ENCODE measurements at regions not wholly inside any gene's neighbourhood (a gene's known extent, or its start where the extent isn't known, plus 50 kb on each side); places are given as distances from the start of the nearest gene placed in this dataset.

- no peak for DNase-seq
Measured at GRCh38 chr12:77401064-77401769, 335.8 kb upstream of the E2F7 start.

DNA sequence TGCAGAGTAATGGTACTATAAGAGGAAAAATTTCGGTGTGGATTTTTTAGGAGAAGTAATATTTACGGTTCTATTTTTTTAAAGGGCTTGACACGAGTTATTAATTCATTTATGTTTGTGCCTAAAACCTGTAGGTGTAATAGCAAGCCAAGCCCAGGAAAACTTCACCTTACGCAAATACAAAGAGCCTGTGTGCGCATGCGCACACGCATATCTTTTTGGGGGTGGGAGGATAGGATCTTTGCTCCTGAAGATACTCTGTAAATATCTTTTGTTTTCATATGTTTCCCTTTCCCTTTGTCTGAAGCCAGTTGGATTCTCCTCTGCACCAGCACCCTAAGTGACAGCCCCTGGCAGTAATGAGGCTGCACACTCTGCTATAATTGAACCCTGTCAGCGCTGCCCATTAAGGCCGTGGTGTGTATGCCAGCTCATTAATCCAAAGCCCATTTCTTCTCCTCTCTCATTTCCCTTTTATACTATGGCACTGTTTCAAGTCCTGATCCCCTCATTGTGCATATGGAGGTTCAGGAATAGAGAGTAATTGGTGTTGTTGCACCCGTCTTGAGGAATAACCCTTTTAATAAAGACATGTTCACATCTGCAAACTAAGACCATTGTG is 327.2 kb upstream of the E2F7 start:
- DNase-seq, result no peak

- DNase-seq, result no peak
Measured at GRCh38 chr12:77388445-77389265, 323.3 kb upstream of the E2F7 start.

DNA sequence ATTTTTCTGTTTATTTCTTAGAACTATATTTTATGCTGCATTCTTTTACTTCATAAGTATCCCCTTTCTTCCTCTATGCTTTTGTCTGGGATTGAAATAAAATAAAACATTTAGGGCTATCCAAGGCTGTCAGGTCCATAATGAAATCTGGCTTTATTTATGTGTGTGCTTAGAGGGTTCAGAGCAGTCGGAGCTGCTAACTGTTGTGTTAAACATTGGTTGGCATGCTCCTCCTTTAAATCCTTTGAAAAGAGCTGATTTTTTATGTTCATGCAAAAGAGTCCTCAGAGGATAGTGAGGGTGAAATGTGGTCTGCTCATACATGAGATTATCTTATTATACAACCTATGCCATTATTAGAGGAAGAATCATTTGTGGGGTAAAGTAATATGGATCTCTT is 322.3 kb upstream of the E2F7 start:
- no peak for DNase-seq

GRCh38 chr12:77387214-77387613 is 321.8 kb upstream of the E2F7 start:
- DNase-seq, result no peak

DNA sequence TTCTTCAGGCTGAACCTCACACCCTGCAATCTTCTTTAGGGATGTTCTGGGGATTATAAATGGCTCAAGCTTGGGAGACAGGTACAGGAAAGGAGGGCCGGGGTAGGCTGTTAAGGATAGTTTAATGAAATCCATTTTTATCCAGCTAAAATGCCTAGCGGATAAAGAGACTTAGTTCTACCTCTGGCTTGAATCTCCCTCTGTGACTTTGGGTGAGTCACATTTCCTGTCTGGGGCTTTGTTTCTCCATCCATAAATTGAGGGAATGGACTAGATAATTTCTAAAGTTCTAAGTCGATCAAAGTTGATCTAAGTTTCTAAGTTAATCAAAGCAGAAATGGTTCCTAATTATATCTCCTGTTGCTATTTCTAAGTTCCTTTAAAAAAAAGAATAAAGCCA is 319.6 kb upstream of the E2F7 start:
- no peak for DNase-seq

- peak; percentile 26 for DNase-seq
Measured at GRCh38 chr12:77382096-77382742, 316.9 kb upstream of the E2F7 start.

DNA sequence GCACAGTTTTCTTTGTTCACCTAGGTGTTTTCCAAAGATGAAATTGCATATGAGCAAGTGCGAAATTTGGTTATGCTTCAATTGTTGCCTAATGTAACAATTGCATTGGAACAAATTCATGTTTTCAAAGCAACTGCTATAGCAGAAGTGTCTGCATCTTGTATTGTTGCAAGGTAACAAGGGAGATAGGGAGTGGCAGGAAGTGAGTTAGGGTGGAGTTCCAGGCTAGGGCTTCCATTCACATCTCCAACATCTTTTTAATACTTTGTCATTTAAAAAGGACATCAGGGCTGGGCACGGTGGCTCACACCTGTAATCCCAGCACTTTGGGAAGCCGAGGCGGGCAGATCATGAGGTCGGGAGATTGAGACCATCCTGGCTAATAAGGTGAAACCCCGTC is 312.3 kb upstream of the E2F7 start:
- DNase-seq, result no peak

- no peak for DNase-seq
Measured at GRCh38 chr12:77377116-77377515, 311.7 kb upstream of the E2F7 start.

- no peak for DNase-seq
Measured at GRCh38 chr12:77374673-77375072, 309.3 kb upstream of the E2F7 start.

- DNase-seq, result no peak
Measured at GRCh38 chr12:77372494-77372893, 307.1 kb upstream of the E2F7 start.

GRCh38 chr12:77372026-77372425 is 306.7 kb upstream of the E2F7 start:
- DNase-seq, result no peak

GRCh38 chr12:77368379-77368778 is 303.0 kb upstream of the E2F7 start:
- no peak for DNase-seq

GRCh38 chr12:77366616-77367015 is 301.2 kb upstream of the E2F7 start:
- DNase-seq, result no peak

DNA sequence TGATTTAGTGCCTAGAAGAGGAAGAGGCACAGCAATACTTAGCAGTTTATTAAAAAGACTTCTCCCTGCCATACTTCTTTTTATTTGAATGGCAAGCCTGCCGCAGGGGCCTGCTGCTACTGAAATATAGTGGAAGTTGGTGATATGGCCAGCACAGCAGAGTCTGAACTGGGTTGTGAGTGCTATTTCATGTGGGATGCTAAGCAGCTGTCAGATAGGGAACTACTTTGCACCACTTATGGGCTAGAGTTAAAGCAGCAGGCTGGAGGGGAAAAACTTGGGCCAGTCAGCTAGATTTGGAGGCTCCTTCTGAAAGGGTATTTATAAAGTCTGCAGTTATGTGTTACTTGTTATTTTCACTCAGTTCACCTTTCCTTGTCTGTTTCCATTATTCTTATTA is 299.0 kb upstream of the E2F7 start:
- no peak for DNase-seq

- peak; percentile 87 for DNase-seq
Measured at GRCh38 chr12:77362509-77363210, 297.3 kb upstream of the E2F7 start.

DNA sequence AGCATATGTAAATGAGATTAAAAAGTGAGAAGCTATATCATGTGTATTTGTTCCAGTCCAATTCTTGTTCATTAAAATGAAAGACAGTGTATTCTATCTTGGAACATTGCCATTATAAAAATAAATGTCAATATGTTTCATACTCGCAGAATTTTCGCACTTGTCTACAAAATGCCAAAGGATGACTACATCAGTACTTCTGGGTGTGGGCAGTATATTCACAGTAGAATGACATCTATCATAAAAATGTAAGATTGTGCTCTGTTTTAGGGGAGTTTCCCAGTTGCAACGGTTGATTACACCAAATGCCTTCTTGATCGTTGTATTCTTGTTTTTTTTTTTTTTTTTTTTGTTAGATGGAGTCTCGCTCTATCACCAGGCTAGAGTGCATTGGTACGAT is 292.3 kb upstream of the E2F7 start:
- no peak for DNase-seq

DNA sequence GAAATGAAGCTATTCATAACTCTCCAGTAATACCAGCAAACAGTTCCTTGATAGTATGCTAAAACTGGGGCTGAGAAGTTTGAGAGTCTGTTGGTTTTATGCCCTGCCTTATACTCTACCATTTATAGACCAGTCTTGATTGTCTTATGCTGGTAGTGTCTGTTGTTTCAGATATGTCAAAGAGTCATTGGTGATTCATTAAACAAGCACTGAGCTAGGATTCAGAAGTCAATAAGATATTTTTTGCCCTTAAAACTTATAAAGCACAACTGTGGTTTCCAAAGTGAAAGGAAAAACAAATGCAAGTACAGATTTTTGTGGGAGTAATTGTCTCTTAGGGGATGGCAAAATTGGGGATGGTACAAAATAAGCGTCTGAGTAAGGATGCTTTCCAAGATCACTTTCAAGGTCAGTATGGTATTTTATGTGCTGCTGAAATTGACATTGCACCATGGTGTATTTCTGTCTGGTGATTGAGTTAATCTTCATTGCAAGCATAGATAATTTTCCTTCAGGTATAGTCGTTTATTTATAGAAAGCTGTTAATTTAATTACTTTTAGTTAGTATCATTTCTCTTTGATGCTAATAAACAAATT is 289.5 kb upstream of the E2F7 start:
- DNase-seq, result no peak

GRCh38 chr12:77352946-77353345 is 287.6 kb upstream of the E2F7 start:
- DNase-seq, result no peak

DNA sequence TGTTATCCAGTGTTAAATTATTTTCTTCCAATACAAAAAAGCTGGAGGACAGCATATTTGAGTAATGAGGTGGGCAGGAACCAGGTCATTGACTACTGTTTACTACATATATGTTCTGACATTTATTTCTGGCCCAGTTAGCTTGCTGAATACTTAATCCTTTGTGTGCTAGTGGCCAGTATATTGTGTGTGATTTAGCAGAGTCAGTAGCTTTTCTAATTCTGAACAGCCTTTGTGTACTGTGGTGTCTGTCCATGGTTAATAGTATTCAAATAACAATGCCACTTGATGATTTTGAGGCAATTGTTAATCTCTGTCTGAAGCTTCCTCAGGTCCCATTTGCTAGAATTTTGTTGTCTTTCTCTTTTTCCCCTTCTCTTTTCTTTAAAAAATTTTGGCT is 286.5 kb upstream of the E2F7 start:
- DNase-seq, result no peak

DNA sequence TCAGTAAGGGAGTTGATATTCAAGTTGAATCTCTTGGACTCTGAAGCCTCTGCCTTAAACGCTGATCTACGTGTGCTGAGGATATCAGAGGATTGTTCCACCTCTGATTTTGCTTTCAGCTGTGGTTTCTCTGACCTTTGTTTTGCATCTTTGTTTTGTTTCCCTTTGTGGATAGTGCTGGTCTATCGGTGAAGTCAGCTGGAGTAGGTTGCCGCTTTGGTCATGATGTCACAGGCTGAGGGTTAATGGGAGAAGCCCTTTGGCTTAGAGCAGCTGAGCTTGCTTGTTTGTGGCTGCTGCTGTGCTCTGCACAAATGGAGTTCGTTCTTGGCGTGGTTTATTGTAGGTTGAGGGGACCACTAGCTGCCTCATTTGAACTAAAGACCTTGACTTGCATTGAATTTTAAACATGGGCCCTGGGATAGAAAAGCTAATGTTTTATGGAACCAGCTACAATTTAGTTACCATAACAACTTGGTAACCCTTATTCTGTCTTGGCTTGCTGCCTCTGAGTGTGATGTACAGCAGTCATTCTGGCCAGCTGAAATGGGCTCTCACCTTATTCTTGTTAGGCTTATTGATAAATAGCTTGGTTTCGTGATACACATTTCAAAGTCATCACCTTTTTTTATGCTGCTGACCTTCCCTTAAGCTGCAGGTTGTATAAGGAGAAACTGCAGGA is 284.5 kb upstream of the E2F7 start:
- peak; percentile 24 for DNase-seq

- no peak for DNase-seq
Measured at GRCh38 chr12:77347017-77347416, 281.6 kb upstream of the E2F7 start.

Measured in NCI-H2227 treated with DMSO at 0.1 percent for 48 hours (cell line).